Mesothelial cell of epicardium (in vitro differentiated cells): ENCODE measurements at regions not wholly inside any gene's neighbourhood (a gene's known extent, or its start where the extent isn't known, plus 50 kb on each side); places are given as distances from the start of the nearest gene placed in this dataset.

ENCODE experiments used
- DNase-seq, 2 experiments: peaks; one replicate each; pipeline ENCODE4 v3.0.0; 2021; ENCODE audit warnings: low spot score in 2 of 2; ENCODE audit not compliant: unreplicated experiment in 2 of 2
- H3K27ac Mint-ChIP-seq: 2 replicates; pipeline ENCODE4 v1.8.0; 2021; ENCODE audit warnings: mixed read lengths
- H3K27me3 Mint-ChIP-seq: 2 replicates; pipeline ENCODE4 v1.8.0; 2021; ENCODE audit warnings: low read depth, mixed read lengths
- H3K36me3 Mint-ChIP-seq: 2 replicates; pipeline ENCODE4 v1.8.0; 2021; ENCODE audit warnings: mixed read lengths
- H3K4me1 Mint-ChIP-seq: 2 replicates; pipeline ENCODE4 v1.8.0; 2021; ENCODE audit warnings: mixed read lengths
- H3K4me3 Mint-ChIP-seq: 2 replicates; pipeline ENCODE4 v1.8.0; 2021; ENCODE audit warnings: mild to moderate bottlenecking, moderate library complexity, mixed read lengths
- H3K9me3 Mint-ChIP-seq: 2 replicates; pipeline ENCODE4 v1.8.0; 2021; ENCODE audit warnings: mixed read lengths
- CTCF ChIP-seq: fragments of 200-600 bp; sonication (generic); IDR thresholded peaks from one replicate; pipeline ENCODE4 v1.5.0; 2021; ENCODE audit warnings: antibody characterized with exemption; ENCODE audit not compliant: unreplicated experiment

- no peak overlapping the region for H3K27ac Mint-ChIP-seq
- H3K4me3 Mint-ChIP-seq = no peak overlapping the region
- TF ChIP-seq CTCF = no peak
- no peak for DNase-seq
- H3K27me3 Mint-ChIP-seq = no peaks in the 10 kb centered on the region
- peaks cover 72% of the 10 kb centered on the region for H3K9me3 Mint-ChIP-seq
- H3K36me3 Mint-ChIP-seq = no peaks in the 10 kb centered on the region
- H3K4me1 Mint-ChIP-seq = no peaks in the 10 kb centered on the region
Measured at GRCh38 chr15:54987881-54988280, 208.9 kb downstream of the RSL24D1 start.

DNA sequence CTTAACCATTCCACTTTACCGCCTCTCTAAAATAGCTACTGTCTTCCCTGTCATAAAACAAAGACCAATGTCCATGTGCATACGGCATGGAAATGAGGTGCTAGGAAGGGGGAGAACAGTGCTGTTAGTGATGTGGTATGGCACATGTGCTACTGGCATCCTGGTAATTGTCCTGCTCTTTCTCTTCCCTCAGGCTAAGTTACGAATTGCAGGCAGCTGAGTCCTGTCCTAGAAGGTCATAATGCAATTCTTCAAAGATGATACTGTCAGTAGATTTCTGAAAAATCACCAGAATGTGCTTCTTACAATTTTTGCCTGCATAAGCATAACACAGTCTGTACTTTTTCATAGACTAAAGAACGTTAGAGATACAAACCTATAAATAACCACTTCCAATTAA, 216.8 kb downstream of the RSL24D1 start:
- H3K36me3 Mint-ChIP-seq = no peaks in the 10 kb centered on the region
- peaks cover 52% of the 10 kb centered on the region for H3K9me3 Mint-ChIP-seq
- no peak overlapping the region for H3K4me3 Mint-ChIP-seq
- H3K4me1 Mint-ChIP-seq = no peaks in the 10 kb centered on the region
- DNase-seq = no peak
- no peaks in the 10 kb centered on the region for H3K27me3 Mint-ChIP-seq
- H3K27ac Mint-ChIP-seq = no peak overlapping the region
- no peak for TF ChIP-seq CTCF

DNA sequence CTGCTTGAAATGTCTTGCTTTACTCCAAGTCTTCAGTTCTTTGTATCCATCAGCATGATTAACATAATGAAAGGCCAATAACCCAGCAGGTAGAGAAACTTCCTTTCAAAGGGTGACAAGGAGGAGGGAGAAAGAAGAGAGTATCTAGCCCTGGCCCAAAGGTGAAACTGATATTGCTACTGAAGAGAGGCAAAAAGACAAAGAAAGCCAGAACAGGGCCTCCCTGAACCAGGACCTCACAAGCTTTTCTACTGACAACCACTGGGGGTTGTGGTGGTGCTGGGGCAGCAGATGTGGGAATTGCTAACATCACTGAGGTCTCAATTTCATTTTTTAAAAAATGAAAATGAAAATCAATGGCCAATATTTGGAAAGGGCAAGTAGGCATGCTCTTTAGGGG, 234.1 kb downstream of the RSL24D1 start:
- Mint-ChIP-seq H3K27ac (no peak overlapping the region), H3K9me3 (peaks cover 80% of the 10 kb centered on the region), H3K27me3 (no peaks in the 10 kb centered on the region), H3K4me3 (no peak overlapping the region), H3K36me3 (no peaks in the 10 kb centered on the region), H3K4me1 (no peaks in the 10 kb centered on the region)
- no peak for DNase-seq
- TF ChIP-seq CTCF = no peak

DNA sequence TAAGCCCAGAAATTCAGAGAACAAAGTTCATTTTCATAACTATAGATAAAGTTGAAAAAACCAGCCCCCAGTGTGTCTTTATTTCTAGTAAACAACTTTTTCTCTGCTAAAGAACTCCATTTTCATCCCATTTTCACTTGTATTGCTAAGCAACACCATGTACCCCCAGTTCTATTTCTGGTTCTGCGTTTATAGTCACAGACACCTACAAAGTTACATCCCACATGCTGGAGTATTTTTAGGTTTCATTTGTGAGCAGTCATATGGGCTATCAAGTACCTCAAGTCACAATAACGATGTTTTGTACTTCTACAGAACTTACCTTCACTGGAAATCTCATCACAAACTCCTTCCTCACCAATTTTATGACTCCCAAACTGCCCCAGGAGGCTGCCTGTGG, 236.5 kb downstream of the RSL24D1 start:
- DNase-seq = no peak
- peaks cover 63% of the 10 kb centered on the region for H3K9me3 Mint-ChIP-seq
- H3K36me3 Mint-ChIP-seq = no peaks in the 10 kb centered on the region

DNA sequence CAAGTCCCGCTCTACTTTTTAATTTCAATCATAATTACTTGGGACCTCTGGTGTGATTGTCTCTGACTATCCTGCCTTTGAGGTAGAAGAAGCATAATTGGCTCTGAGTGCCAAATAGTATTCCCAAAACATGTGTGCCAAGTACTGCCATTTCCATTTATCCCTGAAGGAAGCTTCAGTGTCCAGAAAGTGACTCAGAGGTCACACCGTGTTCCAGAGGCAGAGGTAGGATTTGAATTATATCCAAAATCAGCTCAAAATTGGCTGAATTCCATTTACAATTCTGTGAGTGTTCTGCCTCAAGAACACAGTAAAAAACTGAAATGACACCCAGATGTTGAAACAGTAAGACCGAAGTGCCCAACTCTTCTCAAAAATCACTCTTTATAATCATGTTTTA, 255.3 kb downstream of the RSL24D1 start:
- peaks cover 71% of the 10 kb centered on the region for H3K9me3 Mint-ChIP-seq
- H3K36me3 Mint-ChIP-seq = no peaks in the 10 kb centered on the region
- H3K27me3 Mint-ChIP-seq = no peaks in the 10 kb centered on the region
- TF ChIP-seq CTCF = no peak
- no peak overlapping the region for H3K4me3 Mint-ChIP-seq
- DNase-seq = no peak
- no peaks in the 10 kb centered on the region for H3K4me1 Mint-ChIP-seq
- no peak overlapping the region for H3K27ac Mint-ChIP-seq

More for the DNA sequence above, 236.5 kb downstream of the RSL24D1 start:
- TF ChIP-seq CTCF = no peak
- Mint-ChIP-seq H3K27ac (no peak overlapping the region), H3K4me1 (no peaks in the 10 kb centered on the region), H3K4me3 (no peak overlapping the region), H3K27me3 (no peaks in the 10 kb centered on the region)

DNA sequence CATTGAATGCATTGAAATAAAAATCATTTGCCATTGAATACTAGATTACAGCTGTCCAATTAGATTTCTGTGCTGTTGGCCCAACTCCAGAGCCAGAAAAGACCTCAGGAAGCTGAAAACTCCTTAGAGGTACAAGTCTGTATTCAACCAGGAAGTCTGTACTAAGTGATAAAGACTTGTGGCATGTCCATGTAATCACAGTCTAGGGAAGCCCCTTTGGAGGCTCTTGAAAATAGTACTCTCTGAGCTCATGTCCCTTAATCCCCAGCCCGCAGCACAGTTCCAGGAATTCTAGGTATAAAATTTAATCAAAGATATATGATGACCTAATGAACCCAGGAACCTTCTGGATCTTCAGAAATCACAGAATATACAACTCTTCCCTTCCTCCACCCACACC, 279.4 kb downstream of the RSL24D1 start:
- no peaks in the 10 kb centered on the region for H3K27me3 Mint-ChIP-seq

More for the DNA sequence above, 279.4 kb downstream of the RSL24D1 start:
- H3K27ac Mint-ChIP-seq = no peak overlapping the region
- no peak for DNase-seq
- H3K4me3 Mint-ChIP-seq = no peak overlapping the region
- TF ChIP-seq CTCF = no peak
- H3K9me3 Mint-ChIP-seq = peaks cover 77% of the 10 kb centered on the region
- H3K4me1 Mint-ChIP-seq = no peaks in the 10 kb centered on the region
- no peaks in the 10 kb centered on the region for H3K36me3 Mint-ChIP-seq
